Activated CD4-positive, alpha-beta T cell treated with anti-CD3 and anti-CD28 coated beads, Interleukin-2, Interleukin-4, amounts not matched to agents 100 ng/mL and 50 ng/mL, durations not matched to agents 16 hours and 8 hours (primary cell): ENCODE measurements at regions not wholly inside any gene's neighbourhood (a gene's known extent, or its start where the extent isn't known, plus 50 kb on each side); places are given as distances from the start of the nearest gene placed in this dataset.

Experiments used
- DNase-seq: peaks from one replicate; pipeline ENCODE4 v3.0.0-alpha.2; 2020; ENCODE audit warnings: low spot score

- DNase-seq = no peak
Observed at GRCh38 chr13:53691417-53691816, 662.8 kb downstream of the OLFM4 start.

- DNase-seq = no peak
Observed at GRCh38 chr13:53694814-53695532, 666.4 kb downstream of the OLFM4 start.

DNA sequence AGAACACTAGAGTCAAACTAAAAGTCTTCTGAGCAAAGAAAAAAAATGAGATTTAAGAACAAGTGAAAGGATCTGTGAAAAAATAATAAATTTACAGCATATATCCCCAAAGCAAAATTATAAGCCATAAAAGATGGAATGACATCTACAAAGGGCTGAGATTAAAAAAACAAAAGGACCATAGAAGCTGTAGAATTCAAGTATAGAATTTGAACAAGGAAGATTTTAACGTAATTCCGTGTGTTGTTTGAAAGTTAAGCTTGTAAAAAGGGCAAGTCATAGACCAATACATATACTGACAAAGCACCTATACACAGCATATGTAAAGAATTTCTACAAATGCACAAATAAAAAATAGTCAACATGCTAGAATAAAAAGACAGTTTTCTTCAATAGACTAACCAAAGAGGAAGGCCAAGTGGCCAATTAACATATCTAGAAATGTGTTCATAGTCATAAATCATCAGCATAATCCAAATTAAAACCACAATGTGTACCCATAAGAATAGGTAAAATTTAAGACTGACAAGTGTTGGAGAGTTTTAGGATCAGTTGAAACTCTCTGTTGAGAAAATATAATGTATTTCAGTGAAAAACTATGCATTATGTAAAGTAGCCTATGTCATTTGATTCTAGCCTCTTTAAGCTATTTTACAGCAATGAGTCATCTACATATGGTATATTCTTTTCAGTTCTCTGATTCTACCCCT, 674.9 kb downstream of the OLFM4 start:
- no peak for DNase-seq

GRCh38 chr13:53719281-53719680, 690.7 kb downstream of the OLFM4 start:
- no peak for DNase-seq

DNA sequence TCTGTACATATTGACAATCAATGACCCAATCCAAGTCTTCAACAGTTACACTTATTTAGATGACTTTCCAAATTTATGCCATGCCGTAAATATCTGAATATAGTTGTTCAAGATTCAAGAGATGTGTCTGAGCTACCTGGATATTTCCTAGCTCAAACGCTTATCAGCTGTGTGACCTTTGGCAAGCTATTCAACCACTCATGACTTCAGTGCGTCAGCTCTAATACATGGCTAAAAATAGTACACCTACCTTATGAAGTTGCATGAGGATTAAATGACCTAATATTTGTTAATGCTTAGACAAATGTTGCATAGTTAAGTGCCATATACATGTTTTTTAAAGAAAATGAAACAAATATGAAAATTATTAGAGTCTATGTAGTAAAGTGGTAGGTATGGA, 704.1 kb downstream of the OLFM4 start:
- no peak for DNase-seq

DNA sequence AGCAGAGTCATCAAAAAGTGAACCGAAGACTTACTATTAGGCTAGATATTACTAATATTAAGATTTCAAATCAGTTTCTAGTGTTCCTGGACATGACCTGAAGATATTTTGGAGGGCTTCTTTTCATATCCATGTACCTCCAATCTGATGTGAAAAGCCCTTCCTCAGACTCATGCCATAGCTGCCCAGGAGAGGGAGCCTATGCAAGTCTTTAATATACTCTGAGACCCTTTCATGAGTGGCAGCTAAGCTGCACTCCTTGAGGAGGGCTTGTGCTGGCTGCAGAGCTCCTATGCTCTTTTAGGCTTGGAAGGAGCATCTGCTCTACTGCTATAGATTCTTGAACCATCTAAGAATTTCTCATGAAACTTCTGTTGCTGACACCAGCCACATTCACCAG, 715.3 kb downstream of the OLFM4 start:
- DNase-seq = no peak

- DNase-seq = no peak
Observed at GRCh38 chr13:53747825-53748224, 719.2 kb downstream of the OLFM4 start.

DNA sequence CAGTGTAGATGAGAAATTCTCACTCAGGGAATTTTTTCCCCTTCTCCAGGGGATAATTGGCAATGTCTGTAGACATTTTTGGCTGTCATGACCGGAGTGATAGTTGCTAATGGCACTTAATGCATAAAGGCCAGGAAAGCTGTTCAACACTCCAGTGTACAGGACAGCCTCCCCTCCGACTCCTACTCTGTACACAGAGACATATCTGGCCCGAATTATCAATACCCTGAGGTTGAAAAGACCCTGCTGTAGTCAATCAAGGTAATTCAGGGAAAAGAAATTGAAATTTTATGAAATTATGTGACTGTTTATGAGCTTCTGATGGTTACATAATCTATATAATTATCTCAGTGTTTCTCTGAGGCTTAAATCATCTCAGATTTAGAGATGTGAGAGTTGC, 720.7 kb downstream of the OLFM4 start:
- DNase-seq = no peak

DNA sequence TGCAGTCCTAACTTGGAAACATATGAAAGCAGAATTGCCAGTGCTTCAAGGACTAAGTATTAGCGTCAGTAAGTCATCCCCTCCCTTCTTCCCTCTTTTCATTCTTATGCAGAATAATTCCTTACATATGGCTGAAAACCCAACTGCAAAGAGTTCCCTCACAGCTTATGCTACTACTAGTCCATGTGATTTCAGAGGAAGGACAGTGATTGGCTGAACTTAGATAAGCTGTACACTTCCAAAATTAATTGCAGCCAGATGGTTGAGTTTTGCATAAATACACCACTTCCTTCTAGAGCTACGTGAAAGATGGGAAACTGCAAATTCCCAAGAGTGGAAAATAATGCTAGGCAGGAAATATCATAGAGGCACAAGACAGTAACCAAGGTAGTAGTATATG, 730.4 kb downstream of the OLFM4 start:
- DNase-seq = no peak

GRCh38 chr13:53775807-53776206, 747.2 kb downstream of the OLFM4 start:
- DNase-seq = no peak

DNA sequence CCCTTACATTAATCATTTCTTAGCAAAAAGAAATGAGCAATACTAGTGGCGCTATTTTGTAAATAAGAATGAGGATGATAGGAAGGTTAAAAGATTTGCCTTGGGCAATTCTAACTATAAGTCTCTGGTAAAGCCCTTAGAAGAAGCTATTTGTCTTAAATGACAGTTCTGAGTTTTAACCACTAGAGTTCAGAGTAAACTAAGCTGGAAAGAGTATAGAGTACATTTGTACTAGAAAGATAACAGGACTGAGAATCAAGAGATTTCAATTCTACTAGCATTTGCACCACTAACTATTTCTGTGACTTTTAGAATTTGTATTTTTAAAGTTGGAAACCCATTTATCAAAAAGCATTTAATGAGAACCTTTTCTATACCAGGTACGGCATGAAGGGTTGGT, 750.3 kb downstream of the OLFM4 start:
- no peak for DNase-seq

DNA sequence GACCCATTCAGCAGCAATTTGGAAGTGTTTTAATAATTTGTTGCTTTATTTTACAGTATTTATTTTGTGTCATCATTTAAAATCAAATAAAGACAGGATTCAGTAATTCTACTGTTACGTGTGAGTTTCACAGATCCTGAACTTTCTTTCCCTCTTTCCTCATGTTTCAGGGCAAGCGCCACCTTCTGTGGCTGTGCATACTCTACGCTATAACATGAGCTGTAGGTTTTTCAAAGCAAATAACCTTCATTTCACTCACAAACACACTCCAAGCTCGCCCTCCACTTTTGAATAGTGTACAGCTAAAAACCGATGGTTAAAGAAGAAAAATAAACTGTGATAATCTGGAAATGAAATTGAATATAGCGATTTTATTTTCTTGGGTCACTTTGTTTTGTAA, 753.3 kb downstream of the OLFM4 start:
- DNase-seq = no peak

DNA sequence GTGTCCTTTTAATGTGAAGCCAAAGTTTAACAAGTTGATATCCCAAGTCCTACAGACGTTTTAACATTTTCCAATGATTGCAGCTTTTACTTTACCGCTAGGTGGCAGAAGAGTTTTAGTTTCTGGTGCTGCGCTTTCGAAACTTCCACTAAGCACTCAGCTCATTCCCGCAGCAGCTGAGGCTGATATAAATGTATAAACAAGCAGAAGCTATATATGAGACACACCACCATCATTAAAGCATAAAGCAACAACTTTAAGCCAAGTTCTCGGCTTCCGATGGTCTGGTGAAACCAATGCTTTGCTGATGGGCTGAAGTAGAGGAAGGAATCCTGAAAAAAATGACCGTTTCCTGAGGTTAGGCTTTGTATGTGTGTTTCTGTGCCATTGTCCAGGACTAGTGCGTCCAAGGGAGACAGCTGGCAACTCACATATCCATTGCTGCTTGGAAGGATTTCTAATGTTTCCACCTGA, 753.9 kb downstream of the OLFM4 start:
- DNase-seq = peak; percentile 32

- no peak for DNase-seq
Observed at GRCh38 chr13:53783471-53783870, 754.9 kb downstream of the OLFM4 start.

- DNase-seq = no peak
Observed at GRCh38 chr13:53788286-53788685, 759.7 kb downstream of the OLFM4 start.

DNA sequence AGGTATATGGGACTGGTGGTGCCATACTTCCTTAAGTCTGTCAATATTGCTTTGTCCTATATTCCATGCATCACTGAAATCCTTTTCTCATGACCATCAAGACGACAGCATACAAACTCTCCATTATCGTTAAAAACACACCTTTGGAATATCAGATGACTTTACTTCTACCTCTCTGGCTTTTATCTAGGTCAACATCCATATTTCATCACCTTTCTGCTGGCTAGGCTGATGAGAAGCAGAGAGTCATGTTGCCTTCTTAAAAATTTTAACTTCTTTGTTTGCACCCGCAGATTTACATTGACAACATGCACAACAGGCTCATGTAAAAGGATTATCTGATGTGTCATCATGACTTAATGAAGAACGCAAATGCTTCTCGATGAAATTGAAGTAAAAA, 771.4 kb downstream of the OLFM4 start:
- no peak for DNase-seq

- no peak for DNase-seq
Observed at GRCh38 chr13:53807251-53807834, 778.7 kb downstream of the OLFM4 start.

DNA sequence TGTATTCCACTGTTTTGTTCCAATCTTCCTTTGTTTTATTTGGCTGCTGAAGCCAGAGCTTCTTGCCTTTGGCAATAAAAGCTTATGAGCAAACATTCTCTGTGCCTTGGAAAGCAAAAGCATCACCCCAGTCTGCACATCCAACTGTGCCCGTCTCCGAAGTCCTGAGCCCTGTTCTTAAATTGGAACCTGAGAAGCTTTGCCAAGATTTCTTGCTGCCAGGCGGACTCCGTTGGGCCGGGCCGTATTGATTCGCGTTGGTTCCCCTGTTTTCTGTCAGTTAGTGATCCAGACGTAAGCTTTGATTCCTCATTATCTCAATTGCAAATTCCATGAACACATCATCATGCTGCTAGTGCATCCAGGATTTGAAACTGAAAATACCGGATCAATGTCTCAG, 793.0 kb downstream of the OLFM4 start:
- no peak for DNase-seq

GRCh38 chr13:53822136-53822535, 793.5 kb downstream of the OLFM4 start:
- DNase-seq = no peak

DNA sequence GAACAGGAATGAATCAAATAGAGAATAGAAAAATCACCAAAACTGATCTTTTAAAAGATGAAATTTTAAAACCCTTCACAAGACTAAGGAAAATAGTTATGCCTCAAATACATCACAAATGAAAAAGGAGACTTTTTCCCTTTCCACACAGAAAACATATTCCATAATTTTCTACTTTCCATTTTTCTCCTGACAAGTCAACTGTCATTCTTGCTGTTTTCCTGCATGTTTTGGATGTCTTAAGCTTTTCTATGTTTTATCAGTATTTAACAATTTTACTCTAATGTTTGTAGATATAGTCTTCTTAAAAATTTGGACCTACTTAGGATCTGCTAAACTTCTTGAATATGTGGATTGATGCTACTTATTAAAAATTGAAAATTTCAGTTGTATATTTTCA, 810.8 kb downstream of the OLFM4 start:
- no peak for DNase-seq

GRCh38 chr13:53844473-53845146, 816.0 kb downstream of the OLFM4 start:
- no peak for DNase-seq

- DNase-seq = no peak
Observed at GRCh38 chr13:53847502-53847901, 818.9 kb downstream of the OLFM4 start.
